ENCODE measurements at regions not wholly inside any gene's neighbourhood (a gene's known extent, or its start where the extent isn't known, plus 50 kb on each side); places are given as distances from the start of the nearest gene placed in this dataset.
A peak's percentile ranks its signal among the peaks of the same experiment; 100 is the strongest.

DNA sequence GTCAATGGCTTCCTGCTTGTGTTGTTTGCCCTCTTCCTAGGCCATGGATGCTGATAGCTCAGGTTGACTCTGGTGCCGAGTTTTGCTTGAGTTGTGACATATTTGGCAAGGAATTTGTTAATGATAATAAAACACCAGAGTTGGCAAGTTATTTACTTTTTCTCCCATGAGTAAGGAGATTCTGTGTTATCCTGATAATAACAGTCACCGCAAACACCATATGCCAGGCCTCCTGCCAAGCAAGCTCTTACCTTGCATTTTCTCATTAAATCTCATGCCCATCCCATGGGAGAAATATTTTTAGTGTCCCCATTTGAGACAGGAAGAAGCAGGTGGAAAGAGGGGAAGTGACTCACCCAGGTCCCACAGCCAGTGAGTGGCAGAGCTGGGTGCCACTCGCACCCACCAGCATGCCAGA is 67.4 kb upstream of the CLCN4 start:
- TF ChIP-seq, protein P1, sequence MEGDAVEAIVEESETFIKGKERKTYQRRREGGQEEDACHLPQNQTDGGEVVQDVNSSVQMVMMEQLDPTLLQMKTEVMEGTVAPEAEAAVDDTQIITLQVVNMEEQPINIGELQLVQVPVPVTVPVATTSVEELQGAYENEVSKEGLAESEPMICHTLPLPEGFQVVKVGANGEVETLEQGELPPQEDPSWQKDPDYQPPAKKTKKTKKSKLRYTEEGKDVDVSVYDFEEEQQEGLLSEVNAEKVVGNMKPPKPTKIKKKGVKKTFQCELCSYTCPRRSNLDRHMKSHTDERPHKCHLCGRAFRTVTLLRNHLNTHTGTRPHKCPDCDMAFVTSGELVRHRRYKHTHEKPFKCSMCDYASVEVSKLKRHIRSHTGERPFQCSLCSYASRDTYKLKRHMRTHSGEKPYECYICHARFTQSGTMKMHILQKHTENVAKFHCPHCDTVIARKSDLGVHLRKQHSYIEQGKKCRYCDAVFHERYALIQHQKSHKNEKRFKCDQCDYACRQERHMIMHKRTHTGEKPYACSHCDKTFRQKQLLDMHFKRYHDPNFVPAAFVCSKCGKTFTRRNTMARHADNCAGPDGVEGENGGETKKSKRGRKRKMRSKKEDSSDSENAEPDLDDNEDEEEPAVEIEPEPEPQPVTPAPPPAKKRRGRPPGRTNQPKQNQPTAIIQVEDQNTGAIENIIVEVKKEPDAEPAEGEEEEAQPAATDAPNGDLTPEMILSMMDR (IDR thresholded peaks at IDR 0.05) = no peak
- Histone ChIP-seq H3K4me3 (no peak overlapping the region), H3K27ac (no peak overlapping the region)
- DNase-seq (ENCODE audit: low spot score) = no peak

DNA sequence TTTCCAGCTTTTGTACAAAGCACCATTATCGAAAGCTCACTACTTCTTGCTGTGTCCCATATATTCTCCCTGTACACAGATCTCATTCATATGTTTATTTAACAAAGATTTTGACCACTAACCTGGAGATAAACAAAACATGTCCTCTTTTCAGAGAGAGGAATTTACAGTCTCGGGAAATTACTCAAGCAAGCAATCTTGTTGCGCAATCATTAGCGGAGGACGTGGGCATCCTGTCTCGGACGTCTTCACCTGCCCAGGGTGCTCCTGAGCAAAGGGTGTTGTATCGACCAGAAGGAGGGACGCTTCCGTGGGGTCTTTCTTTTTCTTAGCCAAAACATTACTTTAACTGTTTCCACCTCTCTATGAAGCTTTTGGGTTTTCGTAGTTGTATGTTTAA is 66.5 kb upstream of the CLCN4 start:
- Histone ChIP-seq H3K4me3 (no peak overlapping the region), H3K27ac (no peak overlapping the region)
- no peak for DNase-seq (ENCODE audit: low spot score)
- TF ChIP-seq, protein P1 (IDR thresholded peaks at IDR 0.05) = no peak

DNA sequence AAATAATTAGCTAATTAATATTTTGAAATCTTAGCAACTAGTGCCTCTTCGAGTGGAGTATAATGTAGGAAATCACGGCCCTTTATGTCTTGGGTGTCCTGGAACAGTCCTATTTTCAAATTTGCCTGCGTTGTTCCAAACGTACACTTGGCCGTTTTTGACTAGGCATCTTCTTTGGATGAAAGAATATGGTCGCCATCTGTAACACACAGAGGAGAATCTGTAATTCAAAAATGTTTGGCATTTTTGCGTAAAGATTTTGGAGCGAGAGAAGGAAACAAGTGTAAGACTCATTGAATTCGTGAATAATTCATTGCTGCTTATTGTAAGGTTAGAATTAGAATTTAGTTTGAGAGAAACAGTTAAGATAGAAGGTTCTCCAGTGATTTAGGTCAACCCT is 61.5 kb upstream of the CLCN4 start:
- no peak overlapping the region for H3K4me3 ChIP-seq
- no peak for DNase-seq (ENCODE audit: low spot score)
- TF ChIP-seq, protein P1 (IDR thresholded peaks at IDR 0.05) = no peak
- H3K27ac ChIP-seq = no peak overlapping the region

DNA sequence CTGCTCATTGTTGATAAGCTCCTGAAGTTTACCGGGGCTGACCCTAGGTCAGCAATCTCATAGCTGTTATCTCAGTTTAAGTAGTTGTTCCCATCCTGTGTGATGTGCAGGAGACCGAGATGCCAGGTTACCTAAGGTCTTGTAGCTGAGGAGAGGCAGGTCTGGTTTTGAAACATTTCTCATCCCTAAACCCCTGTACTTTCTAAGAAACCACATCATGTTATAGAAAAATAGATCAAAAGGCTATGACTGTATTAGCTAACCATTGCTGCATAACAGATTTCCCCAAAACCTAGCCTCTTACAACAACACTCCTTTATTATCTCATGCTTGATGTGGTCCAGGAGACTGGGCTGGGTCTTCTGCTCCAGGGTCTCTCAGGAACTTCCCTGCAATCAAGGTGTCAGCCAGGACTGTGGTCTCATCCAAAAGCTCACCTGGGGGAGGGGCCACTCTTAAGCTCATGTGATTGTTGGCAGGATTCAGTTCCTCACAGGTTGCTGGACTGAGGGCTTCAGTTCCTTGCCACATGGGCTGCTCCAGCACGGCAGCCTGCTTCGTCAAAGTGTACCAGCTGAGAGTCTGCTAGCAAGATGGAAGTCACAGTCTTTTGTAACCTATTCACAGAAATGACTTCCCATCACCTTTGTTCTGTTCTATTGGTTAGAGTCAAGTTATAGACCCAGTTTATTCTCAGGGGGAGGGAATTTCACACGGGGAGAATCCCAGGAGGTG is 60.9 kb upstream of the CLCN4 start:
- DNase-seq (ENCODE audit: low spot score) = no peak
- TF ChIP-seq, protein P1 (IDR thresholded peaks at IDR 0.05) = no peak
- Histone ChIP-seq H3K27ac (no peak overlapping the region), H3K4me3 (no peak overlapping the region)

DNA sequence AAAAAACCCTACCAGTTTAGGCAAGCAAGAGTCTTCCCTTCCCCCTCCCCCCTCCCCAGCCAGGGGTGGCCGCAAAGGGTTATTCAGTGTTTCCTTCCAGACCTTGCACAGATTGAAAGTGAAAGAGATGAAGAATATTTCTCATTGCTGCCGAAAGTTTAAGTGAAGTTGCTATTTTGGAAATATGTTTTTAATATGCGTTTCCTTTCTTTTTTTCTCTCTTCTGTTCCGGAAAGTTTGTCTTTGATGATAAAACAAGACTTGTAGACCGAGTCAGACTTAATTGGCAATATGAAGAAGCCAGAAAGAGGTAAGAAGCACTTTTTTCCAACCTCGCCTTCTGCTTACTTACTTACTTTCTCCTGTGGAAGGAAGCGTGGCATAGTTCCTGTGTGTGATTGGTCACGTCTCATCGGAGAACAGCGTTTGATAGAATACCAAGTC is 58.5 kb upstream of the CLCN4 start:
- Histone ChIP-seq H3K4me3 (peak overlapping the region; percentile 23), H3K27ac (peak overlapping the region; percentile 74 to 76)
- TF ChIP-seq, protein P1 (IDR thresholded peaks at IDR 0.05) = no peak
- no peak for DNase-seq (ENCODE audit: low spot score)

DNA sequence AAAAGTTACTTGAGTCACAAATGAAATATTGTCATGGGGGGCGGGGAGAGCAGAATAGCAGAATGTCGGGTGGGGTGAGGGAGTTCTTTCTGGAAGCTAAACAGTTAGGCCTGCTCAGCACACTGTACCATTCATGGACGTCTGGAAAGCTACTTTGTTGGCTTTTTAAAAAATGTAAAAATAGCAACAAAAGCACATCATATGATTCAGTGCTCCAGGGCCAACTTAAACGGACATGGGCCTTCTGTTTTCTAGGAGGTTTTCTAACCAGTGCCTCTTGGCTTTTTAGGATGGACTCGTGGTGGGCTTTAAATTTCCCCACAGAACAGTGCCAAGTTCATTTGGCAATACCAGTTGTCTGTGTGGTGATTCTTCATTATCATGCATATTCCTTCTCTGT is 57.4 kb upstream of the CLCN4 start:
- H3K27ac ChIP-seq = peak overlapping the region; percentile 74 to 76
- DNase-seq (ENCODE audit: low spot score) = no peak
- TF ChIP-seq, protein P1 (IDR thresholded peaks at IDR 0.05) = no peak
- H3K4me3 ChIP-seq = no peak overlapping the region

DNA sequence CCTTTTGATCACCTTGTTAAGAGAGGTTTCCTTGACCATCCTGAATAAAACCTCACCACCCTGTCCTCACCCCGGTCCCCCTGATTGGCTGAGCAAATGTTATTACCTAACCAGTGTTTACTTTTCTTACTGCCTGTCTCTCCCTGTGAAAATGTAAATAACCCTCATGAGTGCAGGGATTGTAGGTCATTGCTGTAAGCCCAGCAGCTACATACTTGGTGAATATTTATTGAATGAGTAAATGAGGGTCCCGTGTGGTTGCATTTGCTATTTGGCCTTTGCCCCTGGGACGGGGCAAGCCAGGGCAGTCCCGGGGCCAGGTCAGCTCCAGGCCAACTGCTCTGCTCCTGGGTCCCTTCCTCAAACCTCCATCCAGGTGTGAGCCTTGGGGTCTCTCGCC is 55.5 kb upstream of the CLCN4 start:
- TF ChIP-seq, protein P1 (IDR thresholded peaks at IDR 0.05) = no peak
- DNase-seq (ENCODE audit: low spot score) = no peak
- H3K4me3 ChIP-seq = no peak overlapping the region
- peak overlapping the region; percentile 74 to 76 for H3K27ac ChIP-seq
